GM21423 (cell line): ENCODE measurements at regions not wholly inside any gene's neighbourhood (a gene's known extent, or its start where the extent isn't known, plus 50 kb on each side); places are given as distances from the start of the nearest gene placed in this dataset.
"Not testable (repeated sequence)": the region's sequence is repeated elsewhere in the genome, so short reads cannot be mapped to it uniquely, and the experiment has no call there.

Source experiments
- ATAC-seq: cut with Tn5 transposase; IDR thresholded peaks from one replicate; pipeline ENCODE4 v1.9.1; 2021; ENCODE audit warnings: mild to moderate bottlenecking, moderate library complexity; ENCODE audit not compliant: unreplicated experiment

- no peak for ATAC-seq
Measured at GRCh38 chr5:96112123-96112670, 150.5 kb upstream of the ELL2 start.

- no peak for ATAC-seq
Measured at GRCh38 chr5:96111080-96111756, 149.6 kb upstream of the ELL2 start.

GRCh38 chr5:96110300-96110699 lies 148.6 kb upstream of the ELL2 start:
- ATAC-seq: no peak

GRCh38 chr5:96108629-96109028 lies 147.0 kb upstream of the ELL2 start:
- not testable (repeated sequence) for ATAC-seq

- not testable (repeated sequence) for ATAC-seq
Measured at GRCh38 chr5:96103829-96104228, 142.2 kb upstream of the ELL2 start.

- ATAC-seq: no peak
Measured at GRCh38 chr5:96101358-96102089, 139.9 kb upstream of the ELL2 start.

GRCh38 chr5:96097488-96097887 lies 135.8 kb upstream of the ELL2 start:
- ATAC-seq: not testable (repeated sequence)

- ATAC-seq: no peak
Measured at GRCh38 chr5:96096724-96097123, 135.1 kb upstream of the ELL2 start.

GRCh38 chr5:96094904-96095303 lies 133.3 kb upstream of the ELL2 start:
- no peak for ATAC-seq

- ATAC-seq: no peak
Measured at GRCh38 chr5:96093890-96094381, 132.3 kb upstream of the ELL2 start.

- no peak for ATAC-seq
Measured at GRCh38 chr5:96093340-96093739, 131.7 kb upstream of the ELL2 start.

GRCh38 chr5:96091874-96092273 lies 130.2 kb upstream of the ELL2 start:
- ATAC-seq: no peak

- ATAC-seq: no peak
Measured at GRCh38 chr5:96090215-96090614, 128.6 kb upstream of the ELL2 start.

GRCh38 chr5:96088706-96089498 lies 127.3 kb upstream of the ELL2 start:
- ATAC-seq: no peak

- ATAC-seq: no peak
Measured at GRCh38 chr5:96087939-96088338, 126.3 kb upstream of the ELL2 start.

- ATAC-seq: no peak
Measured at GRCh38 chr5:96084874-96085506, 123.3 kb upstream of the ELL2 start.

GRCh38 chr5:96083361-96083881 lies 121.8 kb upstream of the ELL2 start:
- no peak for ATAC-seq

- ATAC-seq: no peak
Measured at GRCh38 chr5:96081276-96081858, 119.7 kb upstream of the ELL2 start.

- ATAC-seq: no peak
Measured at GRCh38 chr5:96080557-96080956, 118.9 kb upstream of the ELL2 start.

- no peak for ATAC-seq
Measured at GRCh38 chr5:96079962-96080361, 118.3 kb upstream of the ELL2 start.
